ENCODE measurements at regions not wholly inside any gene's neighbourhood (a gene's known extent, or its start where the extent isn't known, plus 50 kb on each side); places are given as distances from the start of the nearest gene placed in this dataset.
"Not testable (repeated sequence)": the region's sequence is repeated elsewhere in the genome, so short reads cannot be mapped to it uniquely, and the experiment has no call there.

- no peak for DNase-seq (ENCODE audit: low spot score)
Measured at GRCh38 chr2:53028746-53029423, 738.7 kb upstream of the CHAC2 start.

GRCh38 chr2:53028225-53028624 is 739.4 kb upstream of the CHAC2 start:
- DNase-seq (ENCODE audit: low spot score), result no peak

GRCh38 chr2:53022248-53022647 is 745.4 kb upstream of the CHAC2 start:
- DNase-seq (ENCODE audit: low spot score), result not testable (repeated sequence)

GRCh38 chr2:53021828-53022227 is 745.8 kb upstream of the CHAC2 start:
- DNase-seq (ENCODE audit: low spot score), result no peak

GRCh38 chr2:53021292-53021691 is 746.3 kb upstream of the CHAC2 start:
- DNase-seq (ENCODE audit: low spot score), result no peak

GRCh38 chr2:53018825-53019425 is 748.7 kb upstream of the CHAC2 start:
- DNase-seq (ENCODE audit: low spot score), result peak; percentile 23

- no peak for DNase-seq (ENCODE audit: low spot score)
Measured at GRCh38 chr2:53006980-53007379, 760.6 kb upstream of the CHAC2 start.

GRCh38 chr2:53004413-53004812 is 763.2 kb upstream of the CHAC2 start:
- no peak for DNase-seq (ENCODE audit: low spot score)

GRCh38 chr2:52995424-52995823 is 772.2 kb upstream of the CHAC2 start:
- peak; percentile 8 for DNase-seq (ENCODE audit: low spot score)

GRCh38 chr2:52976143-52976949 is 791.3 kb upstream of the CHAC2 start:
- peak; percentile 34 for DNase-seq (ENCODE audit: low spot score)

- no peak for DNase-seq (ENCODE audit: low spot score)
Measured at GRCh38 chr2:52974127-52974526, 793.5 kb upstream of the CHAC2 start.

GRCh38 chr2:52970642-52971041 is 797.0 kb upstream of the CHAC2 start:
- no peak for DNase-seq (ENCODE audit: low spot score)

- DNase-seq (ENCODE audit: low spot score), result no peak
Measured at GRCh38 chr2:52968043-52968442, 799.6 kb upstream of the CHAC2 start.

- DNase-seq (ENCODE audit: low spot score), result peak; percentile 12
Measured at GRCh38 chr2:52964916-52965530, 802.6 kb upstream of the CHAC2 start.

GRCh38 chr2:52961403-52961802 is 806.2 kb upstream of the CHAC2 start:
- no peak for DNase-seq (ENCODE audit: low spot score)

GRCh38 chr2:52960881-52961280 is 806.7 kb upstream of the CHAC2 start:
- no peak for DNase-seq (ENCODE audit: low spot score)

- no peak for DNase-seq (ENCODE audit: low spot score)
Measured at GRCh38 chr2:52959801-52960200, 807.8 kb upstream of the CHAC2 start.

- no peak for DNase-seq (ENCODE audit: low spot score)
Measured at GRCh38 chr2:52956766-52957165, 810.8 kb upstream of the CHAC2 start.

- no peak for DNase-seq (ENCODE audit: low spot score)
Measured at GRCh38 chr2:52956118-52956517, 811.5 kb upstream of the CHAC2 start.

GRCh38 chr2:52955079-52955478 is 812.5 kb upstream of the CHAC2 start:
- no peak for DNase-seq (ENCODE audit: low spot score)

GRCh38 chr2:52940101-52940500 is 827.5 kb upstream of the CHAC2 start:
- DNase-seq (ENCODE audit: low spot score), result no peak

- no peak for DNase-seq (ENCODE audit: low spot score)
Measured at GRCh38 chr2:52939250-52939649, 828.4 kb upstream of the CHAC2 start.

GRCh38 chr2:52936029-52936428 is 831.6 kb upstream of the CHAC2 start:
- no peak for DNase-seq (ENCODE audit: low spot score)
